KMS-11 (cell line): ENCODE measurements at regions not wholly inside any gene's neighbourhood (a gene's known extent, or its start where the extent isn't known, plus 50 kb on each side); places are given as distances from the start of the nearest gene placed in this dataset.

ENCODE experiments used
- H2AFZ ChIP-seq: fragments of 200-600 bp; sonication (generic); 2 replicates; pipeline ENCODE4 v1.6.1; 2016; ENCODE audit warnings: antibody characterized with exemption, mixed run types, low read depth
- H3K27ac ChIP-seq: fragments of 200-600 bp; sonication (generic); 2 replicates; pipeline ENCODE4 v1.6.1; 2016; ENCODE audit warnings: mild to moderate bottlenecking, mixed run types
- H3K27me3 ChIP-seq: fragments of 200-600 bp; sonication (generic); 2 replicates; pipeline ENCODE4 v1.6.1; 2017; ENCODE audit warnings: mild to moderate bottlenecking, low read depth, mixed run types, moderate library complexity; ENCODE audit not compliant: insufficient read depth
- H3K36me3 ChIP-seq: fragments of 200-600 bp; sonication (generic); 2 replicates; pipeline ENCODE4 v1.6.1; 2017; ENCODE audit warnings: mild to moderate bottlenecking, mixed run types; ENCODE audit not compliant: insufficient read depth
- H3K4me1 ChIP-seq: fragments of 200-600 bp; sonication (generic); 2 replicates; pipeline ENCODE4 v1.6.1; 2016; ENCODE audit warnings: mild to moderate bottlenecking, low read depth, mixed run types; ENCODE audit not compliant: poor library complexity, severe bottlenecking
- H3K4me2 ChIP-seq: fragments of 200-600 bp; sonication (generic); 2 replicates; pipeline ENCODE4 v1.7.0; 2016; ENCODE audit warnings: mild to moderate bottlenecking, mixed run types
- H3K4me3 ChIP-seq: fragments of 200-600 bp; sonication (generic); IDR thresholded peaks from 2 replicates; pipeline ENCODE4 v1.6.1; 2017; ENCODE audit warnings: low read depth, low read length, mixed read lengths; ENCODE audit not compliant: insufficient read depth
- H3K79me2 ChIP-seq: fragments of 200-600 bp; sonication (generic); 2 replicates; pipeline ENCODE4 v1.6.1; 2016; ENCODE audit warnings: low read depth, mixed run types; ENCODE audit not compliant: insufficient read depth
- H3K9ac ChIP-seq: fragments of 200-600 bp; sonication (generic); 2 replicates; pipeline ENCODE4 v1.6.1; 2016; ENCODE audit warnings: mild to moderate bottlenecking, mixed run types
- H4K20me1 ChIP-seq: fragments of 200-600 bp; sonication (generic); 2 replicates; pipeline ENCODE4 v1.6.1; 2016; ENCODE audit warnings: mild to moderate bottlenecking, mixed run types; ENCODE audit not compliant: insufficient read depth
- CTCF ChIP-seq: fragments of 200-600 bp; sonication (generic); conservative IDR thresholded peaks from 2 replicates; pipeline ENCODE4 v1.6.1; 2017; ENCODE audit warnings: low read depth, mild to moderate bottlenecking, antibody characterized with exemption, low read length, moderate library complexity, mixed read lengths

GRCh38 chr2:114057638-114058037 lies 167.7 kb downstream of the ACTR3 start:
- Histone ChIP-seq H3K4me2 (no peak overlapping the region), H3K4me1 (no peaks in the 10 kb centered on the region), H3K27me3 (no peaks in the 10 kb centered on the region), H2AFZ (no peak overlapping the region), H4K20me1 (no peaks in the 10 kb centered on the region), H3K4me3 (no peak overlapping the region), H3K9ac (no peak overlapping the region), H3K36me3 (no peaks in the 10 kb centered on the region), H3K79me2 (no peaks in the 10 kb centered on the region), H3K27ac (no peak overlapping the region)
- no peak for TF ChIP-seq CTCF

GRCh38 chr2:114061566-114062098 lies 171.7 kb downstream of the ACTR3 start:
- Histone ChIP-seq H2AFZ (no peak overlapping the region), H3K4me2 (no peak overlapping the region), H3K4me3 (no peak overlapping the region), H3K27me3 (no peaks in the 10 kb centered on the region), H4K20me1 (no peaks in the 10 kb centered on the region), H3K9ac (no peak overlapping the region), H3K27ac (no peak overlapping the region), H3K79me2 (no peaks in the 10 kb centered on the region), H3K4me1 (no peaks in the 10 kb centered on the region), H3K36me3 (no peaks in the 10 kb centered on the region)
- no peak for TF ChIP-seq CTCF

GRCh38 chr2:114063346-114063745 lies 173.5 kb downstream of the ACTR3 start:
- H3K79me2 ChIP-seq: no peaks in the 10 kb centered on the region
- no peak overlapping the region for H2AFZ ChIP-seq
- H4K20me1 ChIP-seq: no peaks in the 10 kb centered on the region
- no peaks in the 10 kb centered on the region for H3K27me3 ChIP-seq
- no peak overlapping the region for H3K27ac ChIP-seq
- TF ChIP-seq CTCF: no peak
- H3K9ac ChIP-seq: no peak overlapping the region
- no peaks in the 10 kb centered on the region for H3K36me3 ChIP-seq
- H3K4me1 ChIP-seq: no peaks in the 10 kb centered on the region
- H3K4me3 ChIP-seq: no peak overlapping the region
- no peak overlapping the region for H3K4me2 ChIP-seq

- TF ChIP-seq CTCF: no peak
These were observed 175.8 kb downstream of the ACTR3 start for GRCh38 chr2:114065731-114066130.

More at GRCh38 chr2:114065731-114066130, 175.8 kb downstream of the ACTR3 start:
- Histone ChIP-seq H3K27me3 (no peaks in the 10 kb centered on the region), H2AFZ (no peak overlapping the region), H3K36me3 (no peaks in the 10 kb centered on the region), H4K20me1 (no peaks in the 10 kb centered on the region), H3K4me1 (no peaks in the 10 kb centered on the region), H3K4me2 (no peak overlapping the region), H3K9ac (no peak overlapping the region), H3K79me2 (no peaks in the 10 kb centered on the region), H3K27ac (no peak overlapping the region), H3K4me3 (no peak overlapping the region)
